NCI-H2196 treated with DMSO at 0.1 percent for 48 hours (cell line): ENCODE measurements at regions not wholly inside any gene's neighbourhood (a gene's known extent, or its start where the extent isn't known, plus 50 kb on each side); places are given as distances from the start of the nearest gene placed in this dataset.

Source experiments
- DNase-seq: peaks from one replicate; lab custom pipeline; 2025; ENCODE audit not compliant: unreplicated experiment; lab: John Stamatoyannopoulos, UW

- DNase-seq: no peak
Measured at GRCh38 chr12:110972866-110973265, 52.5 kb upstream of the MYL2 start.

GRCh38 chr12:110971936-110972335 is 51.6 kb upstream of the MYL2 start:
- no peak for DNase-seq

DNA sequence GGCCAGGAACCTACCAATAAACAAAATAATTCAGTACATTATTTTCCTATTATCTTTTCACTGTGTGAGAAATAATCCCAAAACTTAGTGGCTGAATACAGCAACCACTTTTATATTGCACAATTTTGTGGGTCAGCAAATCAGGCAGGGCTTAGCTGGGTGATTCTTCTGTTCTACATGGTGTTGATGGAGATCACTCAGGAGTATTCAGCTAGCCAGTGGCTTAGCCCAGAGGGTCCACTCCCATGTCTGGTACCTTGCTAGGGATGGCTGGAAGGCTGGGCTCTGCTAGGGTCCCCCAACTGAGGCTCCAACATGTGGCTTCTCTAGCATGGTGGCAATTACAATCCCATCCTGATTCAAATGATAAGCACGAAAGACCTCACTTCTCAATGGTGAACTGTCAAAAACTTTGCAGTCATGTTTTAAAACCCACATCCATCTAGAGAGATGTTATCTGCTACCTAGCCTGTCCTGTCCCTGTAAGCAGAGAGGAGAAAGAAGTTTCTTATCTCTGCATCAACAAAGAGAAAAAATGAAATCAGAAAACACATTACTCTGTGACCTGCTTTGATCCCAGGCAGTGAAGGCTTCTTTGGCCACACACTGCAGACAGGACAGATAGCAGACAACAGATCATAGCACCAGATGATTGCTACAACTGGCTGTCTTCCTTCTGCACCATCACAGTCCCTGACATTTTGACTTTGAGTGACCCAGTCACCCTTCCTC is 51.0 kb upstream of the MYL2 start:
- no peak for DNase-seq
